HuH-7 (cell line): ENCODE measurements at regions not wholly inside any gene's neighbourhood (a gene's known extent, or its start where the extent isn't known, plus 50 kb on each side); places are given as distances from the start of the nearest gene placed in this dataset.
"Not testable (repeated sequence)": the region's sequence is repeated elsewhere in the genome, so short reads cannot be mapped to it uniquely, and the experiment has no call there.

ENCODE experiments used
- DNase-seq: peaks from one replicate; pipeline ENCODE4 v3.0.0; 2011; ENCODE audit warnings: low spot score

DNA sequence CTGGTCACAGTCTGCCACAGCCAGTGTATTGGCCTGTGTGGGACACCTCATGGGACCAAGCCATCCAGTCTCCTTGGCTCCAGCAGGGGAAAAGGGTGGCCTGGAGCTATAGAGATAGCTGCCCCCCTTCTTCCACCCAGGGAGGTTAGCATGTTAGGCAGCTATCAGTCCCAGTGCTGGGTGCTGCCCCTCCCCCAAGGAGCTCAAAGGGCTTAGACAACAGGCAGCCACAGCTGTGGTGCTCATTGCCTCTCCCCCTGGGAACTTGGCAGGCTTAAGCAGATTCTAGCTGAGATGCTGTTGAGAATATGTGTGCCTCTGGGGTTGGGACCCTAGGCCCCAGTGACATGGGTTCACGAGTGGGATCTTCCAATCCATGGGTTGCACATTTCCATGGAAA lies 226.0 kb upstream of the PTGER4 start:
- DNase-seq: no peak

DNA sequence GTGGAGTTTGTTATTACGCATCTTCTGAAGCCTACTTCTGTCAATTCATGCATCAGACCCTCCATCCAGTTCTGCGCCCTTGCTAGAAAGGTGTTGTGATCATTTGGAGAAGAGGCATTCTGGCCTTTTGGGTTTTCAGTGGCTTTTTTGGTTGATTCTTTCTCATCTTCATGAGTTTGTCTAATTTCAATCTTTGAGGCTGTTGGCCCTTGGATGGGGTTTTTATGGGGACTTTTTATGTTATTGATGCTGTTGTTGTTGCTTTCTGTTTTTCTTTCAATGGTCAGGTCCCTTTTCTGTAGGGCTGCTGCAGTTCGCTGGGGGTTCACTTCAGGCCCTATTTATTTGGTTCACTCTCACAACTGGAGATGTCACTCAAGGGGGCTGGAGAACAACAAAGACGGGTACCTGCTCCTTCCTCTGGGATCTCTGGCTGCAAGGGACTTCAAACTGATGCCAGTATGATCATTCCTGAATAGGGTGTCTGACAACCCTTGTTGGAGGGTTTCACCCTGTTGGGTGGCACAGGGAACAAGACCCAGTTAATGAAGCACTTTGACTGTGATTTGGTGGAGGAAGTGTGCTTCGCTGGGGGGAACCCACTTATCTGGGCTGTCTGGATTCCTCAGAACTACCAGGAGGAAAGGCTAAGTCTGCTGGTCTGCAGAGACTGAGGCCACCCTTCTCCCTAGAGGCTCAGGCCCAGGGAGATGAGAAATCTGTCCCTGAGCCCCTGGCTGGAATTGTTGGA lies 226.7 kb upstream of the PTGER4 start:
- DNase-seq: no peak

DNA sequence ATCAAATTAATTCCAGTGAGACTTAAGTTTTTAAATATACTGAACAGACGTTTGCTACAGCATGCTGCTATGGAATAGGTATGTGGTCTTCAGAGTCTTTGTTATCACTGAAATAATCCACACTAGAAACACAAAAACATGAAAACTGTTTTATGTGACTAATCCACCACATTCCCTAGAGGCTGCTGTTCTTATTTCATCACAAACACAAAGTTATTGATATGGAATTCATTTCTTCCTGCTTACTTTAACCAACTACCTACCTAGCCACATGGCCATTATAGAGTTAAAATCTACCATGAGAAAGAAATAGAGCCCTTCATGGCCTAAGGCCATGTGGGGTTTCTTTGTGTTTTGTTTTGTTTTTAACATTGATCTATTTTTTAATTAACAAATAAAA lies 232.3 kb upstream of the PTGER4 start:
- DNase-seq: no peak

DNA sequence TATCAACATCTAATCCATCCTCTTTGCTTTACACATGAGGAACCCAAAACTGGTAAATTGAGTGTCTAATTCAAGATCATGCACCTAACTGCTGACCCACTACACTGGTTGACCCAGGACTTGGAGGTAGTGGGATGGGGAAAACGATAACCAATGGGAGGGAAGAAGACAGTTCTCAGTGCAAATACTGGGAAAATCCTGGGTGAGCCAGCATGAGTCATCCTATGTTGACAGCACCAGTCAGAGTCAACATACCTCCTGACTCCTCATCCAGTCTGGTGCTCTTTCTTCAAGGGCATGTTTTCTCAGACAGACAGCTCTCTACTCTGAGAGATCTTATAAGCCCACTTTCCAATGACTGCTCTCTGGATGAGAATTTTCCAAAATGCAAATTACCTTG lies 232.8 kb upstream of the PTGER4 start:
- peak; percentile 54 for DNase-seq

DNA sequence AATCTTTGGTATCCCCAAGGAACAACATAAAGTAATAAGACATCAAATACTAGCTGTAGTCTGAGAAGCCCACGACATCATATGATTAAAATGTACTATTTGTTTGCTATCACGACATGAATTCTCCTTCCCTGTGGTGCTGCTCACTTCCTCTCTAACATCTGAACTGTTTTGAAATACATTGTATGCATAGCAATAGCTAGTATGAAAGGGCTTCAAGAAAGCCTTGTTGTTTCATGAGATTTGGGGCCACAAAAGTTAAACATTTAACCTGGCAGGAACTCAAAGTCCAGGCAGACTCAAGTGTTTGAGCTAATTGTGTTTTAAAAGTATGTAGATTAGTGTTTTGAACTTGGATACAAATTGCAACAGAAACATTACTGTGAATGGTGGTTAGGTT lies 237.4 kb upstream of the PTGER4 start:
- peak; percentile 79 for DNase-seq

DNA sequence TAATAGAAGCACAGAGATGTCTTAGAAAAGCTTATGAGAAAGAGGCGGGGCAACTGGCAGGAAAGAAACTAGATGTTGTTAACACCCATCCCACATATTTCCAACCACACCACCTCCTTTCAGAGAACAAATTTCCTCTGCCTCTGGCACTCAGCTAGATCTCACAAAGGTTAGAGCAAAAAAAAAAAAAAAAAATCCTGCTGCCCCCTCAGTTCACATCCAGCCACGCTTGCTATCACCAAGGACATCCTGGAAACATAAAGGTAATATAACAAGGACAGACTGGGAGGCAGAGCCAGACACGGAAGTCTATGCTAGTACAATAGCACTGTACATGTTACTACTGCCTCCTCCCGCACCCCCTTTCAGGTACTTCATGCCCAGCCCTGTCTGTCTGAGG lies 238.0 kb upstream of the PTGER4 start:
- peak; percentile 44 for DNase-seq

DNA sequence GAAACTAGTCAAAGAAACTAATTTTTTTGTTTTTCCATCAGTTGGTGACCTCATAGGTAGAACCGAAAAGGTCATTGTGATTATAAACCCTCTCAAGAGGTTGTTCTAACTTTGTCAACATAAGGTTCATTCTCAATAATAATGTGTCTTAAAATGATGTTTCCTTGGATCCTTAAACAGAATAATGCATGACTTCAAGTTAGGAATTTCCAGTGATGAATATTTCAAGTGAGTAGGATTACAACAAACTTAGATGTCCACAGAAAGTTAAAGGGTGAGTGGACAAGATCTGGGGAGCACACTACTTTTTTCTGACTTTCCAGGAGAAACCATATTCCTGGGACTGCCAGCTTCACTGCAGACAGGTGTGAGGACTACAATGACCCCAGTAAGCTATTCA lies 239.0 kb upstream of the PTGER4 start:
- DNase-seq: no peak

DNA sequence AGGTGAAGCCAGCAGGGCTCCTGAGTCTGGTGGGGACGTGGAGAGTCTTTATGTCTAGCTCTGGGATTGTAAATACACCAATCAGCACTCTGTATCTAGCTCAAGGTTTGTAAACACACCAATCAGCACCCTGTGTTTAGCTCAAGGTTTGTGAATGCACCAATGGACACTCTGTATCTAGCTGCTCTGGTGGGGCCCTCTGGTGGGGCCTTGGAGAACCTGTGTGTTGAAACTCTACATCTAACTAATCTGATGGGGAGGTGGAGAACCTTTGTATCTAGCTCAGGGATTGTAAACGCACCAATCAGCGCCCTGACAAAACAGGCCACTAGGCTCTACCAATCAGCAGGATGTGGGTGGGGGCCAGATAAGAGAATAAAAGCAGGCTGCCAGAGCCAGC lies 240.6 kb upstream of the PTGER4 start:
- DNase-seq: not testable (repeated sequence)

DNA sequence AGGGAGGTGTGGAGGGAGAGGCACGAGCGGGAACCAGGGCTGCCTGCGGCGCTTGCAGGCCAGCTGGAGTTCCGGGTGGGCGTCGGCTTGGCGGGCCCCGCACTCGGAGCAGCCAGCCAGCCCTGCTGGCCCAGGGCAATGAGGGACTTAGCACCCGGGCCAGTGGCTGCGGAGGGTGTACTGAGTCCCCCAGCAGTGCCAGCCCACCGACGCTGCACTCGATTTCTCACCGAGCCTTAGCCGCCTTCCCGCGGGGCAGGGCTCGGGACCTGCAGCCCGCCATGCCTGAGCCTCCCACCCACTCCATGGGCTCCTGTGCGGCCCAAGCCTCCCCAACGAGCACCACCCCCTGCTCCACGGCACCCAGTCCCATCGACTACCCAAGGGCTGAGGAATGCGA lies 241.1 kb upstream of the PTGER4 start:
- not testable (repeated sequence) for DNase-seq

DNA sequence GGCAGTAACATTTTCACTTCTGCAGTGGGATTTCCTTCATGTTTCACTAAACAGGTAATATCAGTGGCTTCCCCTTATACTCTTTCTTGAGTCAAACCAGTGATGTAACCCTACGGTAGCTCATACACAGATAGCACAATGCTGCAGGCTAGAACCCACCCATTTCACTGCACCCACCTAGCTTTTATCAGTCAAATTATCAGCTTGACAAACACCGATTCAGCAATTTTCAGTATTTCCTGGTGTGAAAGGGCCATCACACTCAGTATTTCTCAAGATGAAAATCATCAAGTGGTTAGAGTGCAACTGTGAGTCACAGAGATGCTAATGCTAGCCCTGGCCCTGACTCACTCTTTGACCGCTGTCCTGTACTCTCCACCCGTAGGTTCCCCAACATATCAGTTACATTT lies 242.3 kb upstream of the PTGER4 start:
- DNase-seq: peak; percentile 42

DNA sequence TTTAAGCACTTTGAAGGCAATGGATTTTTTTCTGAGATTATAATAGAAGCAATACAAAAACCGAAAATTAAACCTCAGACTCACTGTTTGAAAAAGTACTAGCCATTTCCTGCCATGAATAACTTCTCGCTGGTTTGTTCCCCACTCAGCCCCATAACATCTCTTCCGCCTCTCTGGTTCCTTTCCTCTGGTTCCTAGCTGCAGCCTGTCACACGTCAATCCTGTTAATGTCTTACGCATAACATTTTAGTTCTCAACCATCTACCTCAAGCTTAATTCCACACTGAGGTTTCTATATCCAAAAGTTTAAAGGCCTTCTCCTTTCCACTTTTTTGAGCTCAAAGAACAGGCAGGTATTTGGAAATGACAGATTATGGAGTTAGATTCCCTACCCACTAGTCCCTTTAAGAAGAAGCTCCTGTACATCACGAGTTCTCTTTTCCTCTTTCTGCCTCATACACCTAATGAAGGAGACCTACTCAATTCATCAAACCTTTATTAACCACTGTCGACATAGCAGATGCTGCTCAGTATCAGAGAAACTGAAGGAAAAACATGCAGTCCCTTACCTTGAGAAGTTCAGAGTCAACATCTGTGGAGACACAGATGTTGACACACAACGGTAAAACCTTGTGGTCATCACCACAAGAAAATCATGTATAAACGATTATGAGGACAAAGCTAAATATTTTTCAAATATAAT lies 243.0 kb upstream of the PTGER4 start:
- DNase-seq: no peak

DNA sequence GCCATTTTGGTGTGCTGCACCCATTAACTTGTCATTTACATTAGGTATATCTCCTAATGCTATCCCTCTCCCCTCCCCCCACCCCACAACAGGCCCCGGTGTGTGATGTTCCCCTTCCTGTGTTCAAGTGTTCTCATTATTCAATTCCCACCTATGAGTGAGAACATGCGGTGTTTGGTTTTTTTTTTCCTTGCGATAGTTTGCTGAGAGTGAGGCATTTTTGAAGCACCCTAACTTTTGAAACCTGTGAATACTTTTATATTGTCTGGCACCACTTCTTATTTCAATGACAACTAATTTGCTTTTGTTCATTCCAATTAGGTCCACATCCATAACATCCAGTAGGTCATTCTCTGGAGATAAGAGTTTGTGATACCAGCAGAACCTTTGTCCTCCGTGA lies 244.0 kb upstream of the PTGER4 start:
- not testable (repeated sequence) for DNase-seq

DNA sequence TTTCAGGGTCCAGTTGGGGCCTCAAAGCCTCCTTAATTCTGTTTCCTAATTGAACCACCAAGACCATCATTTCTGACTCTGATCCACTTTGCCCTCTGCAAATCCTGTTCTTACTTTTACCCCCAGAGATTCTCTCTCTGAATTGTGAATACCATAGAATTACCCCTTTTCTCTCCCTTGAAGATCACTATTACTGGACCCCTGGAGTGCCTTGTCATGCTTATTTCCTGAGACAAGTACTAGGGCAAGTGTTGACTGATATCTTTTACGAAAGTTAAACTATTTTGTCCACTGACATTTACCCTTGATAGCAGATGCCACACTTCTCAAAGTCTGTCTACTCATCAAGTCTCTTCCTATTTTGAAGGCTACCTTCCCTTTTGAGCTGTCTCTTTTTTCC lies 246.9 kb upstream of the PTGER4 start:
- no peak for DNase-seq

DNA sequence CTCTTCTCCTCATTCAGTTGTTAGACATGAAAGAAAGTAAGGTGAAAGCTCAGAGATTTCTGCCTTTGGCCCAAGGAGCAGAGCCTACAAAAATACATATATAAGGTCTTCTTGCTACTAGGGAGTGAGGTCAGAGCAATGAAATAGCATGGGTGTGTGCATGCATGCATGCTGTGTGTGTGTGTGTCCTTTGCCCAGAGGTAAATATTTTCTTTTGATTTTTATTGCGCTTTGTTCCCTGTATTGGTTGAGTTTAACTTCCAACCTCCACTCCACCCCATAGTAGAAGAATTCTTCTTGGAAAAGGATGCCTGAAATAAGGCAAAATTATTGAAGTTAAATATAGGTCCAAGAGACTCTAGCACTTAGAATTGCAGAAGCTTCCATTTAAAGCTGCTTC lies 248.0 kb upstream of the PTGER4 start:
- DNase-seq: peak; percentile 53

DNA sequence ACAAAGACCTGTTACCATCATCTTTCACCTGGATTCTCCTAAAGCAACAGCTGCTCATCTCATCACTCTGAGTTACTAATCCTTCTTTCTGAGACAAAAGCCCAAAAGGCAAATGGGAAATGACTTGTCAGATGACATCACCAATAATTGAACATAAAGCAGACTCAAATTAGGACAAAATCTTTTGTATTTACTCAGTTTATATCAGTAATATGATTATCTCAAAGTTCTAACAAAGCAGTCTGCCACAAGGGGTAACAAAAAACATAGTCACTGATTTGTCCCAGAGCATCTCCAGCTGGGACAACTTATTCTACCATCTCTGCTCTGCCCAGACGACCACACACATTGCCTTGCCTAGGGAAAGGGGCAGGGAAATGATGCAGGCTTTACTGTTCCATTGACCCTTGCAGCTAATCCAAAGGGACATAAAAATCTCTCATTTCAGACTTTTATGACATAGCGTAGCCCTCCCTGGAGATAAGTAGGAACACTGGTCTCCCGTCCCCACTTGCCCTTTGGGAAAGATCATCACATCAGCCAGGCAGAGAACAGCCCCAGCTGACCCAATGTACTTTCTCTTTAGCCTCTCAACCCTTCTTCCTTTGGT lies 249.5 kb upstream of the PTGER4 start:
- peak; percentile 51 for DNase-seq

DNA sequence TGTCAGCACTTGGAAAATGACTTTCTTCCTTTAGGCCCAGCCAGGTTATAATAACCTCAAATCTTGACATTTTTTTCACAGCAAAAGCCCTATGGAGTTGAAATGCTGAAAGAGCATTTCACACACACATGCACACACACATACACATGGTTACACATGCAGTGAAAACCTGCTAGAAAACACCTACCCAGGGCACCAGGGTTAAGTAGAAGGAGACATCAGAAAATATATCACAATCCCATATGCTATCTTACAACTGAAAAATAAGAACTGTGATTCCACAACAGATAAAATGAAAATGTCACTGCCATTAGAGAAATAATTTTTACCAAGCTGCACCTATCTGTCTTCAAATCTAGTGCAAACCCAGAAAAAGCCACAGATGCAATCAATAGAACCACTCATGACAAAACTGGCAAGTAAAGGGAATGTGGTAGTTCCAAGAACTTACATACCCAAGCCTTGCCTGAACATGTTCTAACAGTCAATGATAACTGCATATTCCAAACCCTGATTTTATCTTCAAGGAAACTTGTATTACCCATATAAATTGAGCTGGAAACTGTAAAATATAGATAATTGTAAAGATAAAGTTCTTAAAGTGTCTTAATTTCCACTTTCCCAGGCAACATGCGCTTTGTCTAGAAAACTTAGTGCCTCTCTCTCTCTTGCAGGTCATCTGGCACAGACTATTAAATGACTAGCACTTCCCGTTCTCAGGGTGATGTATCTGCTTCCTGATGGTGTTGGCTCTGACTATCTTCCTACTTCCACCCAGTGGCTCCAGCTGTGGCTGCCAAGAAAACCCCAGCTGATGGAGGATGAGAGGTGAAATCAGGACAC lies 250.2 kb upstream of the PTGER4 start:
- DNase-seq: no peak

DNA sequence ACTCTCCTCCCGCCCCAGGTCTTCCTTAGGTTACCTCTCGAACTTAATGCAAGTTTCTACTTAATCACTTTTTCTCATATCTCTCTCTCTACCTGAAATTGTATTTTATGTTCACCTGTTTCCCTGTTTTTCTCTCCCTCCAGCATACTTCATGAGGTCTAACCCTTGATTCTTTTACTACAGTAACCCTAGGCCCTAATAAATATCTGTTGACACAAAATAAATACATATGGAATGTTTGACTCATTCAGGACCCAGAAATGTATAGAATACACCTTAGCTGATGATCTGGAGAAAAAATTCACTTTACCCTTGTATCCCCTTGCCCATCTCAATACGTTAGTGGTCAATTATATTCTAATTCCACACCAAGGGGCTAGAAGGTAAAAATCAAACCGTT lies 250.9 kb upstream of the PTGER4 start:
- DNase-seq: no peak

DNA sequence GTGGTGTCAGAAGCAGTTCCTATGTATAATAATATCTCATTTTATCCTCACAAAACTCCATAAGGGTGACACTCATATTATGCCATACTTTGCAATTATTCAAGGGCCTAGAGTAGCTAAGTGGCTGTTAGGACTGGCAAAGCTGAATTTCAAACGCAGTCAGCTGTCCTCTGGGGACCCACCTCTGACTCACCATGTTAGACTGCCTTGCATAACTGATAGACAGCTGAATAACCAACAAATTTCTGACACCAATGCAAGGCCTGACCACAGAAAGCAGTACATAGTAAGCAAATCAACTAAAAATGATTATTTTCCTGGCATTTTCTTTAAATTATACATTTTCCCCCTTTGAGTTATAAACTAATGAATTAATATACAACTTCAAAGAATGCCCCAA lies 251.6 kb upstream of the PTGER4 start:
- no peak for DNase-seq

DNA sequence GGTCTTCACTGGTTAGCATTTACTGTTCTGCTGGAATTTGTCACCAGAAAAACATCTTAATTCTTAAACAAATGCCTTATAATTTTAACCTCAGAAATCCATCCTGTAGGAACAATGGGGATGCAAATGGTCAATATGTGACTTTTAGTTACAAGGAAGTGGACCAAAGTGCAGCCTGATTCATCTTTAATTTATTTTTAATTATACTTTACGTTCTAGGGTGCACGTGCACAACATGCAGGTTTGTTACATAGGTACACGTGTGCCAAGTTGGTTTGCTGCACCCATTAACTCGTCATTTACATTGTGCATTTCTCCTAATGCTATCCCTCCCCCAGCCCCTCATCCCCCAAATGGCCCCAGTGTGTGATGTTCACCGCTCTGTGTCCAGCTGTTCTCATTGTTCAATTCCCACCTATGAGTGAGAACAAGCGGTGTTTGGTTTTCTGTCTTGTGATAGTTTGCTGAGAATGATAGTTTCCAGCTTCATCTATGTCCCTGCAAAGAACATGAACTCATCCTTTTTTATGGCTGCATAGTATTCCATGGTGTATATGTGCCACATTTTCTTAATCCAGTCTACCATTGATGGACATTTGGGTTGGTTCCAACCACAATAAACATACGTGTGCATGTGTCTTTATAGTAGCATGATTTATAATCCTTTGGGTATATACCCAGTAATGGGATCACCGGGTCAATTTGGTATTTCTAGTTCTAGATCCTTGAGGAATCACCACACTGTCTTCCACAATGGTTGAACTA lies 262.5 kb upstream of the PTGER4 start:
- DNase-seq: not testable (repeated sequence)

DNA sequence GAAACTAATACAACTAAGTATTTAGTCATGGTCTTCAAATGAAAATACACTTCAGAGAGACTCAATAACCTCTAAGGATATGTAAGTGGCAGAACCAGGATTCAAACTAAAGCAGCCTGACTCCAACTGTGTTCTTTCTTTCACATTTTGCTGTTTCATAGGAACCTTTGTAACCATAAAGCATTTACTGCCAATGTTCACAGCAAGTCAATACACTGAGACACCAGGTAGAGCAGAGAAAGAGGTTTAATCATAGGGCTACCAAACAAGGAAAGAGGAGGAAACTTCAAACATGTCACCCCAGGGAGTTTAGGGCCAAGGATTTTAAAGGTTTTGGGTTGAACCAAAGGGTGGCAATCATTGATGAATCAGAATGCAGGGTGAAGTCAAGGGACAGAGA lies 263.1 kb upstream of the PTGER4 start:
- DNase-seq: no peak

DNA sequence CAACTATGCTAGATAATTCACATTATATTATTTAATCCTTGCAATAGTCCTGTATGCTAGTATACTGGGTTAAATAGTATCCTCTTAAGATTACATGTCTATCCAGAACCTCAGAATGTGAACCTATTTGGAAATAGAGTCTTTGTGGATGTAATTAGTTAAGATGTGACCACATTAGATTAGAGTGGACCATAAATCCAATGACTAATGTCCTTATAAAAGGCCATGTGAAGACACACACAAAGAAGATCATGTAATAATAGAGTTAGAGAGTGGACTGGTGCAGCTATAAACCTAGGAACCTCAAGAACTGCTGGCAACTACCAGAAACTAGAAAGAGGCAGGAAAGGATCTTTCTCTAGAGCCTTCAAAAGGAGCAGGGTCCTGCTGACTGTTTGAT lies 263.6 kb upstream of the PTGER4 start:
- no peak for DNase-seq

DNA sequence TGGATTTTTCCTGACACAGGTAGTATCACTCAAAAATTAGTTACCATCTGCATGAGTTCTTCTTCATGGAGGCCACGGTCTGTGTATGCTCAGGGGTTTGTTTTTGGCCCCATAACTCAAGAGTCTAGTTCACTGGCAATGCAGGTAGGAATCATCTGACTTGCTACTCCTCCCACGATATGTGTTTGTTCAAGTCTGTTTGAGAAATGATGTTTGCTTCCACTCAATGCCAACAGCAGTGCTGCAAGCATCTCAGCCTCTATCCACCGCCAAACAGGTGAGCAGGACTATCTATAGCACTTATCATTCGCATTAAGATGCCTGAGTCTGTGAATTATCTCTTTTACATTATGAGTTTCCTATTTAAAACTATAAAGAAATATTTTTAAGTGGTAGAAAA lies 264.8 kb upstream of the PTGER4 start:
- no peak for DNase-seq
